CD4-positive, CD25-positive, alpha-beta regulatory T cell (primary cell): ENCODE measurements at regions not wholly inside any gene's neighbourhood (a gene's known extent, or its start where the extent isn't known, plus 50 kb on each side); places are given as distances from the start of the nearest gene placed in this dataset.
A peak's percentile ranks its signal among the peaks of the same experiment; 100 is the strongest.
"Not testable (repeated sequence)": the region's sequence is repeated elsewhere in the genome, so short reads cannot be mapped to it uniquely, and the experiment has no call there.

Experiments used
- ATAC-seq, 2 donors: fragments of 150-1000 bp; cut with Tn5 transposase; one replicate each; pipeline ENCODE4 v1.10.0; 2021; ENCODE audit warnings: low read depth in 2 of 2, moderate number of reproducible peaks in 2 of 2, moderate library complexity in 1 of 2
- DNase-seq, 3 donors: peaks; one replicate each; pipeline versions ENCODE4 v3.0.0 to v3.0.0-alpha.2; 2012 to 2022; ENCODE audit warnings: mixed read lengths in 1 of 3
- H3K27ac ChIP-seq: one replicate; pipeline ENCODE4 v1.7.0; 2013; ENCODE audit warnings: mild to moderate bottlenecking, low read length; ENCODE audit not compliant: insufficient read depth, poor library complexity, severe bottlenecking
- H3K27me3 ChIP-seq: one replicate; pipeline ENCODE4 v1.7.0; 2013; ENCODE audit warnings: low read length; ENCODE audit not compliant: control insufficient read depth, insufficient read depth
- H3K36me3 ChIP-seq: one replicate; pipeline ENCODE4 v1.7.0; 2013; ENCODE audit warnings: mild to moderate bottlenecking, low read length, moderate library complexity; ENCODE audit not compliant: control insufficient read depth, insufficient read depth
- H3K4me1 ChIP-seq: 2 replicates; pipeline ENCODE4 v1.7.0; 2013; ENCODE audit warnings: mild to moderate bottlenecking, low read length; ENCODE audit not compliant: insufficient read depth, control insufficient read depth, poor library complexity, severe bottlenecking
- H3K4me3 ChIP-seq: one replicate; pipeline ENCODE4 v1.7.0; 2013; ENCODE audit warnings: low read depth, mild to moderate bottlenecking, low read length, moderate library complexity
- H3K9me3 ChIP-seq, 2 experiments: 1 replicate in 1 of 2; 2 replicates in 1 of 2; pipeline ENCODE4 v1.7.0; 2013; ENCODE audit warnings: low read length in 2 of 2, mild to moderate bottlenecking in 1 of 2, moderate library complexity in 1 of 2; ENCODE audit not compliant: control insufficient read depth in 2 of 2
- H3K27ac Mint-ChIP-seq, 3 donors: one replicate each; pipeline ENCODE4 v1.8.0; 2020 to 2022; ENCODE audit warnings: mild to moderate bottlenecking in 3 of 3, mixed read lengths in 3 of 3, moderate library complexity in 2 of 3
- H3K27me3 Mint-ChIP-seq: one replicate; pipeline ENCODE4 v1.8.0; 2022; ENCODE audit warnings: mild to moderate bottlenecking, mixed read lengths
- H3K36me3 Mint-ChIP-seq: one replicate; pipeline ENCODE4 v1.8.0; 2020; ENCODE audit warnings: mixed read lengths
- H3K4me1 Mint-ChIP-seq, 4 donors: one replicate each; pipeline ENCODE4 v1.8.0; 2020 to 2022; ENCODE audit warnings: mixed read lengths in 4 of 4, mild to moderate bottlenecking in 1 of 4
- H3K4me3 Mint-ChIP-seq, 4 donors: one replicate each; pipeline ENCODE4 v1.8.0; 2020 to 2022; ENCODE audit warnings: mild to moderate bottlenecking in 4 of 4, mixed read lengths in 4 of 4, moderate library complexity in 3 of 4
- H3K9me3 Mint-ChIP-seq, 7 donors: one replicate each; pipeline ENCODE4 v1.8.0; 2020 to 2022; ENCODE audit warnings: mixed read lengths in 7 of 7, mild to moderate bottlenecking in 3 of 7, moderate library complexity in 2 of 7

GRCh38 chr9:38171538-38171884 lies 102.5 kb upstream of the SHB start:
- H3K27me3 Mint-ChIP-seq, result peaks cover 4% of the 10 kb centered on the region
- Histone ChIP-seq H3K27me3 (peaks cover 3% of the 10 kb centered on the region), H3K4me3 (no peak overlapping the region), H3K36me3 (no peaks in the 10 kb centered on the region), H3K9me3 (peaks cover 11 to 14% of the 10 kb centered on the region in 2 experiments), H3K27ac (no peak overlapping the region), H3K4me1 (no peaks in the 10 kb centered on the region)
- no peak overlapping the region for H3K4me3 Mint-ChIP-seq
- peaks cover 2 to 22% (median 9%) of the 10 kb centered on the region in 7 donors for H3K9me3 Mint-ChIP-seq
- no peaks in the 10 kb centered on the region for H3K36me3 Mint-ChIP-seq
- DNase-seq (no peak), ATAC-seq (no peak)
- no peak overlapping the region for H3K27ac Mint-ChIP-seq
- no peaks in the 10 kb centered on the region for H3K4me1 Mint-ChIP-seq

- H3K36me3 ChIP-seq, H3K27ac Mint-ChIP-seq, H3K36me3 Mint-ChIP-seq, ATAC-seq, H3K27me3 ChIP-seq, H3K4me1 ChIP-seq, H3K4me3 Mint-ChIP-seq, H3K4me3 ChIP-seq, H3K4me1 Mint-ChIP-seq, H3K27me3 Mint-ChIP-seq, DNase-seq, H3K27ac ChIP-seq: not testable (repeated sequence)
- peaks cover 11 to 14% of the 10 kb centered on the region in 2 experiments for H3K9me3 ChIP-seq
- peaks cover 2 to 22% (median 9%) of the 10 kb centered on the region in 7 donors for H3K9me3 Mint-ChIP-seq
Measured at GRCh38 chr9:38170763-38171537, 101.9 kb upstream of the SHB start.

- H3K36me3 ChIP-seq, H3K27me3 ChIP-seq, DNase-seq, H3K4me1 ChIP-seq, H3K27ac ChIP-seq, ATAC-seq, H3K27me3 Mint-ChIP-seq, H3K27ac Mint-ChIP-seq, H3K36me3 Mint-ChIP-seq, H3K4me1 Mint-ChIP-seq, H3K4me3 ChIP-seq, H3K4me3 Mint-ChIP-seq: not testable (repeated sequence)
- H3K9me3 ChIP-seq, result peaks cover 11 to 14% of the 10 kb centered on the region in 2 experiments
- peaks cover 2 to 22% (median 9%) of the 10 kb centered on the region in 7 donors for H3K9me3 Mint-ChIP-seq
Measured at GRCh38 chr9:38170155-38170554, 101.1 kb upstream of the SHB start.

- Mint-ChIP-seq H3K9me3 (peaks cover 0 to 18% (median 6%) of the 10 kb centered on the region in 7 donors), H3K4me3 (no peak overlapping the region), H3K27ac (no peak overlapping the region), H3K36me3 (no peaks in the 10 kb centered on the region), H3K4me1 (no peaks in the 10 kb centered on the region), H3K27me3 (peaks cover 4% of the 10 kb centered on the region)
- ATAC-seq, result no peak
- peaks cover 11 to 14% of the 10 kb centered on the region in 2 experiments for H3K9me3 ChIP-seq
- H3K4me1 ChIP-seq, result no peaks in the 10 kb centered on the region
- H3K27ac ChIP-seq, result no peak overlapping the region
- H3K36me3 ChIP-seq, result no peaks in the 10 kb centered on the region
- no peak overlapping the region for H3K4me3 ChIP-seq
- DNase-seq, result no peak
- H3K27me3 ChIP-seq, result no peaks in the 10 kb centered on the region
Measured at GRCh38 chr9:38166501-38166900, 97.5 kb upstream of the SHB start.

GRCh38 chr9:38164659-38165221 lies 95.7 kb upstream of the SHB start:
- DNase-seq, result peak in 1 of 3 donors; percentile 1
- H3K9me3 Mint-ChIP-seq, result peaks cover 0 to 5% (median 2%) of the 10 kb centered on the region in 7 donors
- no peaks in the 10 kb centered on the region for H3K4me1 ChIP-seq
- H3K9me3 ChIP-seq, result peaks cover 0 to 5% of the 10 kb centered on the region in 2 experiments
- H3K27me3 ChIP-seq, result no peaks in the 10 kb centered on the region
- H3K36me3 ChIP-seq, result no peaks in the 10 kb centered on the region
- H3K4me3 Mint-ChIP-seq, result no peak overlapping the region
- no peak overlapping the region for H3K4me3 ChIP-seq
- ATAC-seq, result no peak
- H3K27me3 Mint-ChIP-seq, result no peaks in the 10 kb centered on the region
- H3K27ac Mint-ChIP-seq, result no peak overlapping the region
- H3K36me3 Mint-ChIP-seq, result no peaks in the 10 kb centered on the region
- peaks cover 0 to 2% (median 0%) of the 10 kb centered on the region in 4 donors for H3K4me1 Mint-ChIP-seq
- no peak overlapping the region for H3K27ac ChIP-seq

GRCh38 chr9:38163518-38163917 lies 94.5 kb upstream of the SHB start:
- H3K27ac Mint-ChIP-seq, result no peak overlapping the region
- DNase-seq, result no peak
- ATAC-seq, result no peak
- H3K36me3 ChIP-seq, result no peaks in the 10 kb centered on the region
- no peaks in the 10 kb centered on the region for H3K4me1 ChIP-seq
- no peak overlapping the region for H3K27ac ChIP-seq
- H3K27me3 Mint-ChIP-seq, result no peaks in the 10 kb centered on the region
- H3K9me3 Mint-ChIP-seq, result peaks cover 0 to 2% (median 0%) of the 10 kb centered on the region in 7 donors
- H3K4me3 ChIP-seq, result no peak overlapping the region
- peaks cover 0 to 2% (median 0%) of the 10 kb centered on the region in 4 donors for H3K4me1 Mint-ChIP-seq
- H3K9me3 ChIP-seq, result no peaks in the 10 kb centered on the region
- H3K4me3 Mint-ChIP-seq, result no peak overlapping the region
- H3K36me3 Mint-ChIP-seq, result no peaks in the 10 kb centered on the region
- H3K27me3 ChIP-seq, result no peaks in the 10 kb centered on the region

GRCh38 chr9:38162332-38163211 lies 93.5 kb upstream of the SHB start:
- Histone ChIP-seq H3K4me3 (no peak overlapping the region), H3K4me1 (no peaks in the 10 kb centered on the region), H3K27ac (no peak overlapping the region), H3K36me3 (no peaks in the 10 kb centered on the region), H3K27me3 (no peaks in the 10 kb centered on the region), H3K9me3 (no peaks in the 10 kb centered on the region)
- Mint-ChIP-seq H3K4me1 (peaks cover 0 to 2% (median 0%) of the 10 kb centered on the region in 4 donors), H3K27me3 (no peaks in the 10 kb centered on the region), H3K4me3 (no peak overlapping the region), H3K36me3 (no peaks in the 10 kb centered on the region), H3K27ac (no peak overlapping the region), H3K9me3 (no peaks in the 10 kb centered on the region)
- no peak for DNase-seq
- ATAC-seq, result no peak
